ENCODE measurements at regions not wholly inside any gene's neighbourhood (a gene's known extent, or its start where the extent isn't known, plus 50 kb on each side); places are given as distances from the start of the nearest gene placed in this dataset.
"Not testable (repeated sequence)": the region's sequence is repeated elsewhere in the genome, so short reads cannot be mapped to it uniquely, and the experiment has no call there.

DNA sequence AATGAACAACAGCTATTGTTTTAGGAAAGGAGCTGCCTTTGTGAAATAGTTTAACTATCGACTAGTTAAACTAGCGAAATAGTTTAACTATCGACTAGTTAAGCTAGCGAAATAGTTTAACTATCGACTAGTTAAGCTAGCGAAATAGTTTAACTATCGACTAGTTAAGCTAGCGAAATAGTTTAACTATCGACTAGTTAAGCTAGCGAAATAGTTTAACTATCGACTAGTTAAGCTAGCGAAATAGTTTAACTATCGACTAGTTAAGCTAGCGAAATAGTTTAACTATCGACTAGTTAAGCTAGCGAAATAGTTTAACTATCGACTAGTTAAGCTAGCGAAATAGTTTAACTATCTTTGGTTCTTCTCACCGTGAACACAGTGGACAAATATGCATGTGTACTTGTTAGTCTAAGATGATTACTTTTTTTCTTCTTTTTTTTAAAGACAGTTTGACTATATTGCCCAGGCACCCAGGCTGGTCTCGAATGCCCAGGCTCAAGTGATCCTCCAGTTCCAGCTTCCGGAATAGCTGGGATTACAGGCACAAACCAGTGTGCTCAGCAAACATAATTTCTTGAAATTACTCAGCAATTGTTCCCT lies 76.9 kb downstream of the PTTG1 start:
- TF ChIP-seq, protein P1, sequence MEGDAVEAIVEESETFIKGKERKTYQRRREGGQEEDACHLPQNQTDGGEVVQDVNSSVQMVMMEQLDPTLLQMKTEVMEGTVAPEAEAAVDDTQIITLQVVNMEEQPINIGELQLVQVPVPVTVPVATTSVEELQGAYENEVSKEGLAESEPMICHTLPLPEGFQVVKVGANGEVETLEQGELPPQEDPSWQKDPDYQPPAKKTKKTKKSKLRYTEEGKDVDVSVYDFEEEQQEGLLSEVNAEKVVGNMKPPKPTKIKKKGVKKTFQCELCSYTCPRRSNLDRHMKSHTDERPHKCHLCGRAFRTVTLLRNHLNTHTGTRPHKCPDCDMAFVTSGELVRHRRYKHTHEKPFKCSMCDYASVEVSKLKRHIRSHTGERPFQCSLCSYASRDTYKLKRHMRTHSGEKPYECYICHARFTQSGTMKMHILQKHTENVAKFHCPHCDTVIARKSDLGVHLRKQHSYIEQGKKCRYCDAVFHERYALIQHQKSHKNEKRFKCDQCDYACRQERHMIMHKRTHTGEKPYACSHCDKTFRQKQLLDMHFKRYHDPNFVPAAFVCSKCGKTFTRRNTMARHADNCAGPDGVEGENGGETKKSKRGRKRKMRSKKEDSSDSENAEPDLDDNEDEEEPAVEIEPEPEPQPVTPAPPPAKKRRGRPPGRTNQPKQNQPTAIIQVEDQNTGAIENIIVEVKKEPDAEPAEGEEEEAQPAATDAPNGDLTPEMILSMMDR (IDR thresholded peaks at IDR 0.05; ENCODE audit: insufficient read depth, low read depth, low read length) = not testable (repeated sequence)
- not testable (repeated sequence) for TF ChIP-seq EZH2 (IDR thresholded peaks at IDR 0.05; ENCODE audit: insufficient read depth, low read length)

Data from astrocyte (in vitro differentiated cells and primary cell).